Body of pancreas (tissue), 4 donors: ENCODE measurements at regions not wholly inside any gene's neighbourhood (a gene's known extent, or its start where the extent isn't known, plus 50 kb on each side); places are given as distances from the start of the nearest gene placed in this dataset.

Experiments
- POLR2A ChIP-seq, 3 donors: fragments of 450-650 bp; IDR thresholded peaks; one replicate each; pipeline ENCODE4 v1.6.1; 2016; ENCODE audit warnings: antibody characterized with exemption in 3 of 3, mild to moderate bottlenecking in 2 of 3
- TF ChIP-seq, protein P1 (sequence below), 7 experiments: fragments of 450-650 bp in 4 of 7; fragments of 200-600 bp in 3 of 7; sonication (generic) in 3 of 7; IDR thresholded peaks; one replicate each; pipeline ENCODE4 v1.5.1; 2016 to 2019; ENCODE audit warnings: antibody characterized with exemption in 7 of 7

- TF ChIP-seq, protein P1, sequence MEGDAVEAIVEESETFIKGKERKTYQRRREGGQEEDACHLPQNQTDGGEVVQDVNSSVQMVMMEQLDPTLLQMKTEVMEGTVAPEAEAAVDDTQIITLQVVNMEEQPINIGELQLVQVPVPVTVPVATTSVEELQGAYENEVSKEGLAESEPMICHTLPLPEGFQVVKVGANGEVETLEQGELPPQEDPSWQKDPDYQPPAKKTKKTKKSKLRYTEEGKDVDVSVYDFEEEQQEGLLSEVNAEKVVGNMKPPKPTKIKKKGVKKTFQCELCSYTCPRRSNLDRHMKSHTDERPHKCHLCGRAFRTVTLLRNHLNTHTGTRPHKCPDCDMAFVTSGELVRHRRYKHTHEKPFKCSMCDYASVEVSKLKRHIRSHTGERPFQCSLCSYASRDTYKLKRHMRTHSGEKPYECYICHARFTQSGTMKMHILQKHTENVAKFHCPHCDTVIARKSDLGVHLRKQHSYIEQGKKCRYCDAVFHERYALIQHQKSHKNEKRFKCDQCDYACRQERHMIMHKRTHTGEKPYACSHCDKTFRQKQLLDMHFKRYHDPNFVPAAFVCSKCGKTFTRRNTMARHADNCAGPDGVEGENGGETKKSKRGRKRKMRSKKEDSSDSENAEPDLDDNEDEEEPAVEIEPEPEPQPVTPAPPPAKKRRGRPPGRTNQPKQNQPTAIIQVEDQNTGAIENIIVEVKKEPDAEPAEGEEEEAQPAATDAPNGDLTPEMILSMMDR (IDR thresholded peaks at IDR 0.05), result no peak
- no peak for TF ChIP-seq POLR2A (IDR thresholded peaks at IDR 0.05)
These were observed 817.1 kb downstream of the TYW1 start for GRCh38 chr7:67813621-67814292.
